Lung (tissue), 11 donors: ENCODE measurements at regions not wholly inside any gene's neighbourhood (a gene's known extent, or its start where the extent isn't known, plus 50 kb on each side); places are given as distances from the start of the nearest gene placed in this dataset.
A peak's percentile ranks its signal among the peaks of the same experiment; 100 is the strongest.

Experiments used
- ATAC-seq: fragments of 200-7000 bp; cut with Tn5 transposase; one replicate; pipeline ENCODE4 v1.9.1; 2020; ENCODE audit warnings: moderate number of reproducible peaks; ENCODE audit not compliant: insufficient read depth, low FRiP score
- DNase-seq, 3 donors: peaks; one replicate each; pipeline ENCODE4 v3.0.0-alpha.2; 2013 to 2017
- H3K27ac ChIP-seq, 2 donors: one replicate each; pipeline ENCODE4 v1.5.1; 2013; ENCODE audit warnings: mild to moderate bottlenecking in 2 of 2, moderate library complexity in 2 of 2, control low read depth in 1 of 2, inconsistent platforms in 1 of 2, low read depth in 1 of 2, low read length in 1 of 2
- H3K27me3 ChIP-seq, 3 donors: one replicate each; pipeline ENCODE4 v1.5.1; 2013; ENCODE audit warnings: low read length in 2 of 3; ENCODE audit not compliant: control insufficient read depth in 3 of 3, insufficient read depth in 3 of 3
- H3K36me3 ChIP-seq, 4 donors: one replicate each; pipeline ENCODE4 v1.5.1; 2013; ENCODE audit warnings: low read length in 4 of 4, mild to moderate bottlenecking in 1 of 4, moderate library complexity in 1 of 4; ENCODE audit not compliant: control insufficient read depth in 4 of 4, insufficient read depth in 4 of 4
- H3K4me1 ChIP-seq, 5 donors: one replicate each; pipeline ENCODE4 v1.5.1; 2013; ENCODE audit warnings: low read length in 5 of 5, mild to moderate bottlenecking in 2 of 5, moderate library complexity in 1 of 5; ENCODE audit not compliant: control insufficient read depth in 5 of 5, insufficient read depth in 5 of 5
- H3K4me3 ChIP-seq: one replicate; pipeline ENCODE4 v1.5.1; 2013; ENCODE audit warnings: mild to moderate bottlenecking, control low read depth, moderate library complexity
- H3K9ac ChIP-seq, 2 donors: one replicate each; pipeline ENCODE4 v1.5.1; 2013; ENCODE audit warnings: low read length in 2 of 2, control low read depth in 1 of 2; ENCODE audit not compliant: insufficient read depth in 1 of 2
- H3K9me3 ChIP-seq, 4 donors: one replicate each; pipeline ENCODE4 v1.5.1; 2013; ENCODE audit warnings: low read length in 3 of 4, mild to moderate bottlenecking in 1 of 4, moderate library complexity in 1 of 4; ENCODE audit not compliant: control insufficient read depth in 4 of 4, insufficient read depth in 3 of 4
- WGBS, 2 donors: extraction: QIAGEN DNeasy Blood & Tissue Kit; methylation state at CpG; one replicate each; pipeline ENCODE4 v1.1.7; 2013; 5-methylcytosine and 5-hydroxymethylcytosine counted together
- TF ChIP-seq, protein P1 (sequence below): IDR thresholded peaks from 2 replicates; pipeline ENCODE4 v1.5.1; 2012; ENCODE audit warnings: mild to moderate bottlenecking; ENCODE audit errors: control extremely low read depth, extremely low read depth
- donor health status: control.
- donor health status: control.
- donor health status: Bipolar disorder and iron deficiency.
- donor health status: healthy.
- donor health status: DM: yes; HTN: yes; CAD: no.

DNA sequence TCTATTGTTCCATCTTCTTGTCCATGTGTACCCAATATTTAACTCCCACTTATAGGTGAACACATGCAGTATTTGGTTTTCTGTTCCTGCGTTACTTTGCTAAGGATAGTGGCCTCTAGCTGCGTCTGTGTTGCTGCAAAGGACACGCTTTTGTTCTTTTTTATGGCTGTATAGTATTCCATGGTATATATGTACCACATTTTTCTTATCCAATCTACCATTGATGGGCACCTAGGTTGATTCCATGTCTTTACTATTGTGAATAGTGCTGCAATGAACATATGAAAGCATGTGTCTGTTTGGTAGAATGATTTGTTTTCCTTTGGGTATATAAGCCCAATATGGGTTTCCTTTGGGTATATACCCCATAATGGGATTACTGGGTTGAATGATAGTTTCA, 77.3 kb upstream of the MMADHC start:
- H3K4me1 ChIP-seq = peaks cover 0 to 19% (median 0%) of the 10 kb centered on the region in 5 donors
- DNase-seq = no peak
- H3K4me3 ChIP-seq = no peak overlapping the region
- H3K9me3 ChIP-seq = no peaks in the 10 kb centered on the region
- no peak overlapping the region for H3K9ac ChIP-seq
- H3K27ac ChIP-seq = no peak overlapping the region
- H3K27me3 ChIP-seq = no peaks in the 10 kb centered on the region
- TF ChIP-seq, protein P1, sequence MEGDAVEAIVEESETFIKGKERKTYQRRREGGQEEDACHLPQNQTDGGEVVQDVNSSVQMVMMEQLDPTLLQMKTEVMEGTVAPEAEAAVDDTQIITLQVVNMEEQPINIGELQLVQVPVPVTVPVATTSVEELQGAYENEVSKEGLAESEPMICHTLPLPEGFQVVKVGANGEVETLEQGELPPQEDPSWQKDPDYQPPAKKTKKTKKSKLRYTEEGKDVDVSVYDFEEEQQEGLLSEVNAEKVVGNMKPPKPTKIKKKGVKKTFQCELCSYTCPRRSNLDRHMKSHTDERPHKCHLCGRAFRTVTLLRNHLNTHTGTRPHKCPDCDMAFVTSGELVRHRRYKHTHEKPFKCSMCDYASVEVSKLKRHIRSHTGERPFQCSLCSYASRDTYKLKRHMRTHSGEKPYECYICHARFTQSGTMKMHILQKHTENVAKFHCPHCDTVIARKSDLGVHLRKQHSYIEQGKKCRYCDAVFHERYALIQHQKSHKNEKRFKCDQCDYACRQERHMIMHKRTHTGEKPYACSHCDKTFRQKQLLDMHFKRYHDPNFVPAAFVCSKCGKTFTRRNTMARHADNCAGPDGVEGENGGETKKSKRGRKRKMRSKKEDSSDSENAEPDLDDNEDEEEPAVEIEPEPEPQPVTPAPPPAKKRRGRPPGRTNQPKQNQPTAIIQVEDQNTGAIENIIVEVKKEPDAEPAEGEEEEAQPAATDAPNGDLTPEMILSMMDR = no peak
- no peak for ATAC-seq
- 95 to 98% methylated on average over 3 of the region's 3 CpGs for WGBS, 2 donors
- no peaks in the 10 kb centered on the region for H3K36me3 ChIP-seq

DNA sequence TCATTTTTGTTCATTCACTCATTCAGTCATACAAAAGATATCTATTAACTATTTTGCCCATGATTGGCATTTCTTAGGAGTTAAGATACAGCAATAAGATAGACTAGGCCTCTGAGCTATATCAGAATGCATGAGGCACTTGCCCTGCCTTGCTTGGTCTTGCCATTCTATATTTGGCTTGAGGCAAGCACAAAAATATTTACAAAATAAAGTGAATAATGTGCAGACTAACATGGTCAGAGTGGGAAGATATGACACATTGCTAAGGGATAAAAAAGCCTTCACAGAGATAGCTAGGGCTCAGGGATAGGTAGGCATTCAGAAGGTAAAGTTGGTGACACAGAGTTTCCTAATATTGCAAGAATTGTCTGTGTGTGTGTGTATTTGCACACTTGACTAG, 75.0 kb upstream of the MMADHC start:
- Histone ChIP-seq H3K36me3 (no peaks in the 10 kb centered on the region), H3K4me3 (no peak overlapping the region), H3K9me3 (no peaks in the 10 kb centered on the region), H3K4me1 (peaks cover 0 to 9% (median 0%) of the 10 kb centered on the region in 5 donors), H3K9ac (no peak overlapping the region), H3K27me3 (no peaks in the 10 kb centered on the region), H3K27ac (no peak overlapping the region)
- DNase-seq = no peak
- no peak for ATAC-seq
- TF ChIP-seq, protein P1 = no peak

DNA sequence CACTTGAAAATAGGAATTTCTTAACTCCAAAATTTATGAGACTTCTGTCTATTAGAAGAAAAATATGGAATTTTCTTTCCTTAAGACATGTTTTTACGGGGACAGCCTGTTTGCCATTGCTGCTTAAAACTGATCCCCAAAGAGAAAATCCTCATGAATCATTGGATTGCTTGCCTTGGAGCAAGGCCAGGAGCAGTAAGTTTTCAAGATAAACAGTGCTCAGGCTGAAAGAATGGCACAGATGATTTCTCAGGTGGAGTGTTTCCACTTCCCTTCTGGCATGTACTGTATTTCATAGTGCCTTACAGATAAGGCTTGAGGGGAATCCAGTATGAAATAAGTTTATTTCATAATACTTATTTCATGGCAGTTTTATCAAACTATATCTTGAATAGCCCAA, 74.3 kb upstream of the MMADHC start:
- ATAC-seq (peak; percentile 41), DNase-seq (peak in 2 of 3 donors; percentile 31 to 59)
- H3K27ac ChIP-seq = no peak overlapping the region
- no peak overlapping the region for H3K9ac ChIP-seq
- no peaks in the 10 kb centered on the region for H3K27me3 ChIP-seq
- TF ChIP-seq, protein P1 = no peak
- H3K4me1 ChIP-seq = peaks cover 0 to 13% (median 0%) of the 10 kb centered on the region in 5 donors
- 28 to 55% methylated on average over 1 of the region's 1 CpG for WGBS, 2 donors
- H3K4me3 ChIP-seq = no peak overlapping the region
- no peaks in the 10 kb centered on the region for H3K36me3 ChIP-seq
- no peaks in the 10 kb centered on the region for H3K9me3 ChIP-seq

DNA sequence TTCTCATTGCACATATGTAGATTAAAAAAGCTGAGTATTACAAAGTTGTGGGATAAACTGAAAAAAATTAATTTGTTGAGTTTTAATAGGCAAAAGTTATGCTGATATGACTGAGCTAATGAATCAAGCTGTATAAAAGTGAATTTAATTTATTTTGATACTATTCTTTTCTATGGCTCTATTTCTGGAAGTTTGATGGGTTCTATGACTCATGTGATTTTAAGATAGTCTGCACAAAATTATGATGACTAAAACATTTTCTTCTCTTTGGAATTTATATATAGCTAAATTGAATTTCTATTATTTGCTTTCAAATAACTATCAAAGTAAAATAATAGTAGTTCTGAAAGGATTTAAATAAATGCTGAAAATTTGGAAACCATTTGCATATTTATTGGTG, 71.0 kb upstream of the MMADHC start:
- peaks cover 0 to 18% (median 2%) of the 10 kb centered on the region in 5 donors for H3K4me1 ChIP-seq
- ATAC-seq (no peak), DNase-seq (no peak)
- H3K27ac ChIP-seq = no peak overlapping the region
- peaks cover 0 to 2% (median 0%) of the 10 kb centered on the region in 4 donors for H3K9me3 ChIP-seq
- no peak overlapping the region for H3K4me3 ChIP-seq
- H3K9ac ChIP-seq = no peak overlapping the region
- H3K27me3 ChIP-seq = no peaks in the 10 kb centered on the region
- H3K36me3 ChIP-seq = no peaks in the 10 kb centered on the region
- TF ChIP-seq, protein P1 = no peak
